Suprapubic skin (tissue), 4 donors: ENCODE measurements at regions not wholly inside any gene's neighbourhood (a gene's known extent, or its start where the extent isn't known, plus 50 kb on each side); places are given as distances from the start of the nearest gene placed in this dataset.

Experiments
- EP300 ChIP-seq: sonication (generic); formaldehyde crosslinking; IDR thresholded peaks from one replicate; pipeline ENCODE4 v1.6.1; 2017; ENCODE audit warnings: antibody characterized with exemption
- POLR2A ChIP-seq, 2 donors: fragments of 450-650 bp; IDR thresholded peaks; one replicate each; pipeline ENCODE4 v1.6.1; 2017; ENCODE audit warnings: antibody characterized with exemption in 2 of 2, mild to moderate bottlenecking in 2 of 2, moderate library complexity in 2 of 2
- POLR2AphosphoS5 ChIP-seq, 3 donors: sonication (generic); formaldehyde crosslinking; IDR thresholded peaks; one replicate each; pipeline ENCODE4 v1.6.1; 2017; ENCODE audit warnings: antibody characterized with exemption in 3 of 3
- TF ChIP-seq, protein P1 (sequence below), 2 donors: fragments of 200-600 bp in 1 of 2; fragments of 450-650 bp in 1 of 2; sonication (generic) in 1 of 2; IDR thresholded peaks; one replicate each; pipeline ENCODE4 v1.5.1; 2016 to 2019; ENCODE audit warnings: antibody characterized with exemption in 2 of 2, mild to moderate bottlenecking in 1 of 2, moderate library complexity in 1 of 2

DNA sequence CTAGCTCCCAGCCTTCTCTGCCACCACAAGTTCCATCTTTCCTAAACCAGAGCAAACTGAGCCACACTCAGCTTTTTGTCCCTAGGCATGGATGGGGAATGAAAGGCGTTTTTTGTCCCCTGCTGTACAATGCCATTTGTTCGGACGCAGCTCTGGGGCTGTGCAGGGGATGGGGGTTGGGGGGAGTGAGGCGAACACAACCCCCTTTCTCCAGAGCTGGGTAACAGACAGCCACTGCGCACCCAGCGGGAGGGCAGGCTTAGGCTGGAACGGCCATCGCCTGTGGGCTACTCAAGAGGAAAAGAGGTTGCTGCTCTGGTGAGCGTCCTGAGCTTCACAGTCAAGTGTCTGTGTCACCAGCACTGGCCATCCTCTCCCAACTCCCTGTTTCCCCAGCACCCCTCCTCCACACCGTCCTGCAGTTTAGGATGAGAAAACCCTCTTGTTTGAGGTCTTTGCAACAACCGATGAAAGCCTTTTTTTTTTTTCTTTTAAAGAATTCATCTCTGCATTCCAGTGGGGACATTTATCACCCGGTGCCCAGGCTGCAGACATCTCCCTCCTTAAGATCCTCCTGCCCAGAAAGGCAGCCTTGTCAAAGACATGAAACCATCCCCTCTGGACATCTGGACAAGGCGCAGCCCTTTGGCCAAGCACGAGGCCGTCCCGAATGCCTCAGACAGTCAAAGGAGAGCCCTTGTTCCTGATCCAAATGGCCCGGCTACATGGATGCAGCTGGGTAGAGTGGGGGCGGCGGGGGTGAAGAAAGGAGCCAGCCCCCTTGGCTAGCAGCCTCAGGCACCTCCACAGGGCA, 419.6 kb downstream of the BCOR start:
- TF ChIP-seq POLR2AphosphoS5 (IDR thresholded peaks at IDR 0.05) (no peak), POLR2A (IDR thresholded peaks at IDR 0.05) (no peak), EP300 (no peak)
- TF ChIP-seq, protein P1, sequence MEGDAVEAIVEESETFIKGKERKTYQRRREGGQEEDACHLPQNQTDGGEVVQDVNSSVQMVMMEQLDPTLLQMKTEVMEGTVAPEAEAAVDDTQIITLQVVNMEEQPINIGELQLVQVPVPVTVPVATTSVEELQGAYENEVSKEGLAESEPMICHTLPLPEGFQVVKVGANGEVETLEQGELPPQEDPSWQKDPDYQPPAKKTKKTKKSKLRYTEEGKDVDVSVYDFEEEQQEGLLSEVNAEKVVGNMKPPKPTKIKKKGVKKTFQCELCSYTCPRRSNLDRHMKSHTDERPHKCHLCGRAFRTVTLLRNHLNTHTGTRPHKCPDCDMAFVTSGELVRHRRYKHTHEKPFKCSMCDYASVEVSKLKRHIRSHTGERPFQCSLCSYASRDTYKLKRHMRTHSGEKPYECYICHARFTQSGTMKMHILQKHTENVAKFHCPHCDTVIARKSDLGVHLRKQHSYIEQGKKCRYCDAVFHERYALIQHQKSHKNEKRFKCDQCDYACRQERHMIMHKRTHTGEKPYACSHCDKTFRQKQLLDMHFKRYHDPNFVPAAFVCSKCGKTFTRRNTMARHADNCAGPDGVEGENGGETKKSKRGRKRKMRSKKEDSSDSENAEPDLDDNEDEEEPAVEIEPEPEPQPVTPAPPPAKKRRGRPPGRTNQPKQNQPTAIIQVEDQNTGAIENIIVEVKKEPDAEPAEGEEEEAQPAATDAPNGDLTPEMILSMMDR (IDR thresholded peaks at IDR 0.05): no peak
